ENCODE measurements at regions not wholly inside any gene's neighbourhood (a gene's known extent, or its start where the extent isn't known, plus 50 kb on each side); places are given as distances from the start of the nearest gene placed in this dataset.

- 0 out of 2 replicates have a peak, but pooled peaks cover 4% of the 10 kb centered on the region for H3K9me3 Mint-ChIP-seq
- no peak for TF ChIP-seq CTCF (IDR thresholded peaks at IDR 0.05)
- no peak overlapping the region for H3K4me3 Mint-ChIP-seq
- H3K4me1 Mint-ChIP-seq (ENCODE audit: low read depth): no peaks in the 10 kb centered on the region
- no peak overlapping the region for H3K27ac Mint-ChIP-seq
- DNase-seq: no peak
- H3K27me3 Mint-ChIP-seq (ENCODE audit: insufficient read depth): peaks cover 1% of the 10 kb centered on the region; the same call in 1 of the 2 replicates
- no peaks in the 10 kb centered on the region for H3K36me3 Mint-ChIP-seq (ENCODE audit: low read depth)
Measured at GRCh38 chr1:55935236-55935635, 644.1 kb downstream of the PLPP3 start.

- no peak for TF ChIP-seq CTCF (IDR thresholded peaks at IDR 0.05)
- no peak overlapping the region for H3K4me3 Mint-ChIP-seq
- no peaks in the 10 kb centered on the region for H3K36me3 Mint-ChIP-seq (ENCODE audit: low read depth)
- peaks cover 3% of the 10 kb centered on the region; the same call in 1 of the 2 replicates for H3K27me3 Mint-ChIP-seq (ENCODE audit: insufficient read depth)
- H3K4me1 Mint-ChIP-seq (ENCODE audit: low read depth): no peaks in the 10 kb centered on the region
- no peak overlapping the region for H3K27ac Mint-ChIP-seq
- no peak for DNase-seq
- H3K9me3 Mint-ChIP-seq: 0 out of 2 replicates have a peak, but pooled peaks cover 4% of the 10 kb centered on the region
Measured at GRCh38 chr1:55932402-55932801, 647.0 kb downstream of the PLPP3 start.

- H3K36me3 Mint-ChIP-seq (ENCODE audit: low read depth): no peaks in the 10 kb centered on the region
- 0 out of 2 replicates have a peak, but pooled peaks cover 4% of the 10 kb centered on the region for H3K9me3 Mint-ChIP-seq
- H3K27ac Mint-ChIP-seq: no peak overlapping the region
- no peak for DNase-seq
- TF ChIP-seq CTCF (IDR thresholded peaks at IDR 0.05): no peak
- peaks cover 2% of the 10 kb centered on the region; the same call in 1 of the 2 replicates for H3K27me3 Mint-ChIP-seq (ENCODE audit: insufficient read depth)
- H3K4me1 Mint-ChIP-seq (ENCODE audit: low read depth): no peaks in the 10 kb centered on the region
- H3K4me3 Mint-ChIP-seq: no peak overlapping the region
Measured at GRCh38 chr1:55931081-55931940, 648.1 kb downstream of the PLPP3 start.

- peaks cover 2% of the 10 kb centered on the region; the same call in 1 of the 2 replicates for H3K27me3 Mint-ChIP-seq (ENCODE audit: insufficient read depth)
- no peak for TF ChIP-seq CTCF (IDR thresholded peaks at IDR 0.05)
- DNase-seq: no peak
- no peak overlapping the region for H3K4me3 Mint-ChIP-seq
- H3K27ac Mint-ChIP-seq: no peak overlapping the region
- H3K36me3 Mint-ChIP-seq (ENCODE audit: low read depth): no peaks in the 10 kb centered on the region
- H3K9me3 Mint-ChIP-seq: no peaks in the 10 kb centered on the region
- H3K4me1 Mint-ChIP-seq (ENCODE audit: low read depth): no peaks in the 10 kb centered on the region
Measured at GRCh38 chr1:55929652-55930051, 649.7 kb downstream of the PLPP3 start.

GRCh38 chr1:55928576-55928975 is 650.8 kb downstream of the PLPP3 start:
- no peak for DNase-seq
- Mint-ChIP-seq H3K9me3 (no peaks in the 10 kb centered on the region), H3K27ac (no peak overlapping the region), H3K27me3 (ENCODE audit: insufficient read depth) (peaks cover 2% of the 10 kb centered on the region; the same call in 1 of the 2 replicates), H3K4me1 (ENCODE audit: low read depth) (no peaks in the 10 kb centered on the region), H3K36me3 (ENCODE audit: low read depth) (no peaks in the 10 kb centered on the region), H3K4me3 (no peak overlapping the region)
- no peak for TF ChIP-seq CTCF (IDR thresholded peaks at IDR 0.05)
